Hematopoietic multipotent progenitor cell treated with erythropoietin and hydrocortisone succinate and interleukin-3 and kit ligand, for 8 days (in vitro differentiated cells): ENCODE measurements at regions not wholly inside any gene's neighbourhood (a gene's known extent, or its start where the extent isn't known, plus 50 kb on each side); places are given as distances from the start of the nearest gene placed in this dataset.
"Not testable (repeated sequence)": the region's sequence is repeated elsewhere in the genome, so short reads cannot be mapped to it uniquely, and the experiment has no call there.

ENCODE experiments used
- DNase-seq: peaks from one replicate; pipeline ENCODE4 v3.0.0-alpha.2; 2015

DNA sequence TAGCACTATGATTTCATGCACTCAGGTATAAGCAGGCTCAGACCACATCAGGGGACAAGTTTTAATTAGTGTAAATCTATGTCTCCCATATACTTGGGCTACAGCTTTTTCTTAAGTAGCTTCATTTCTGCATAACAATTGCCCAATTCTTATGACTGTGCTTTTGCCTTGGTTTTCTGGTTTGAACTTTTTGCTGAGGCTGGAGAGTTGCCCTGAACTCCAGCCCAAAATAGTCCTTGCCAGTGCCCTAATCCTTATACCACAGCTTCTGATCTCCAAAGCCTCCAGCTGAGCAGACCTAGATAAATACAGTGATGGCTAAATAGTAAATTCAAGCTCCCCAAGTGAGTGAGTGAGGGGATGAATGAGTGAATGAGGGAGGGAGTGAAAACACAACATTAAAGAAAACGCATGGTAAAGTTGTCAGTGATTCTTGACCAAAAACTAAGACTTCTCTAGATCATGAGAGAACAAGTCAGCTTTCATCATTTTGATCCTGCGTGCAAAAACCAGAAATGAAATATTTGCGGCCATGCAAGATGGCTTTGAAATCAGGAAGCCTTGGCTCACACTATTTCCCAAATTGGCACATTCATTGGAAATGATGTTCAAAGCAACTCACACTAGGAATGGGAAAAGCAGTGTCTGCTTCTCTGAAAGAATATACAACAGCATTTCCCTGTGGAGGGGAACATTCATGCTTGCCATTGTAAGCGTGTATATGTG, 437.1 kb upstream of the CTSO start:
- DNase-seq = no peak

DNA sequence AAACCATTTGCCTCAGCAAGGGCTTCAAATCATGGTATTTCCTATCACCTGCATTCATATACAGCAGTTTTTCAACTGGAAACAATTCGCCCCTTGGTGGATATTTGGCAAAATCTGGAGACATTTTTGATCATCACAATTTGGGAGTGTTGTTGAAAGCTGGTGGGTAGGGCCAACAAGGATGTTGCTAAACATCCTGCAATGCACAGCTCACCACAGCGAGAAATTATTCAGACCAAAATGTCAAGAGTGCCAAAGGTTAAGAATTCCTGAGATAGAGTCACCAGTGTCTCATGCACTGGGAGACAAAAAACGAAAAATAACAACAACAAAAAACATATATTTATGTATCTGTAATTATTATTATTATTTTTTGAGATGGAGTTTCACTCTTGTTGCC, 435.2 kb upstream of the CTSO start:
- no peak for DNase-seq

DNA sequence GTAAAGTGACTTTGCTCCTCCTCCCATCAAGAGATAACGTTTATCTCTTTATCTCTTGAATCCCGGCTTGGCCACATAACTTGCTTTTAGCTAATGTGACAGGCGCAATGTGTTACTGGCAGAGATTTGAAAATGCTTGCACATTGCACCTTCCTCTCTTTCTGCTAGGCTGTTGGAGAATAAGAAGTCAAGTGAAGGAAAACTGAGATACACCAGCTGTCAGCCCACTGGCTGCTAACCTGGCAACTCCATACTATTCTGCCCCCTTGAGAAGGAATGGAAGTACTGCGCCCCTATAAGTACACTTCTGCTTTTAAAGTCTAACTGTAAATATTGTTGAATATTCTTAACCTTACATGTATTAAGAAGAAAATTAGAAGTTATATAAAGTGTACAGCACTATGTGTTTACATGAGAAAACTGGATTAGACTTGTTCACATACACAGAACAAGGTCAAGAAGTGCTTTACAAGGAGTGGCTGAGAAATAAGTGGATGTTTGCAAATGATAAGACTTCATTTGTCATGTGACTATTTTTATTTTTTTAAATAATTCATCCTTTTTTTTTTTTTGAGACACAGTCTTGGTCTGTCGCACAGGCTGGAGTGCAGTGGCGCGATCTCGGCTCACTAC, 424.5 kb upstream of the CTSO start:
- peak; percentile 16 for DNase-seq

DNA sequence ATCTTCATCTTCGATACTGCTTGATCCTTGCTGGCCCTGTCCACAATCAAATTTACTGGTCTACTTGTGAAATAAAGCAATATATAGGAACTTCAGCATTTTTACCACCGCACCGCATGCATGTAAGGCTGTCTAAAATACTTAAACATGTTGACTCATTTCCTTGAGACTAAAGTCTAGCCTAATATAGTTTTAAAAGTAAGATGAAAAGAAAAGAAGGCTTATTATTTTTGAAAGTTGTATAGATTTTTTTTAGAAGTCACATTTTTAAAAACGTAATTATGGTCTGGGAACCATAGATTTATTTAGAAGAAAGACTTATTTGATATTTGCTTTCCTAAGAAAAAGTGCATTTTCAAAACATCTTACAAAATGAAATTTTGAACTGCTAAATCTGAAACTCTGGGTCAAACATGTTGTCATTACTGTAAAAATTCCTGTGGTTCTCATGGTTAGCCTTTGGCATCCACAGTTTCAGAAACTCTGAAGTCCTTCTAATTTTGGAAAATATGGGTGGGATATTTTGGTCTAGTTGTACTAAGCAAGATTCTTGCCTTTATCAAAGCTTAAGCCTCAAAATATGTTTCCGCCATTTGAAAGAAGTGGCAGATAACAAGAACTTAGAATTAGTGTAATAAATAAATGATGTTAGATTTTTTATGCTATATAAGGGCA, 423.5 kb upstream of the CTSO start:
- no peak for DNase-seq

DNA sequence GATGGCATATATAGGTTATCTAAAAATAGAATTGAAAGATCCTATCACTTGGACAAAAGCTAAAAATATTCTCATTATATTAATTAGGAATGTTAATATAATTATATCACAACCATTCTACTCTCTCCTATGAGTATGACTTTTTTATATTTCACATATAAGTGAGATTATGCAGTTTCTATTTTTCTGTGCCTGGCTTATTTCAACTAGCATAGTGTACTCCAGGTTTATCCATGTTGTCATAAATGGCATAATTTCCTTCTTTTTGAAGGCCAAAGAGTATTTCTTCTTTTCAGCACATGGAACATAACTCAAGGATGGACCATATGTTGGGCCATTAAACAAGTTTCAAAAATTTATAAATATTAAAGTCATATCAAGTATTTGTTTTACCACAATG, 421.2 kb upstream of the CTSO start:
- DNase-seq = no peak

DNA sequence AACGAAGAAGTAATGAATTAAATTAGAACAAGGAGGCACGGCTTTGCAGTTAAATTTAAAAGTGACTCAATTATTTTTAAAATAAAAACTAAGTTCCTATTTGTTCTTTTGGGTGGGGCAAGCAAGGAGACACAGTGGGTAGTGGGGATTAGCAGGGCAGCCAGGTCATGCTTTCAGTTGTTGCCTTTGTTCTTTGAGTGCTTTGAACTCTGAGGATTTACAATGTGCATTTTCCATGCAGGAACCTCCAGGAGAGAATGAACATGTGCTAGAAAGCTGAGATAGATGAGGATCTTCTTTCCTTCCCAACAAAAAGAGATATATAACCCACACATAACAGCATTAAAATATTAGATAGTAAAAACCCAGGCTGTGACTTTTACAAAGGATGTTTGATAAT, 420.4 kb upstream of the CTSO start:
- DNase-seq = no peak

DNA sequence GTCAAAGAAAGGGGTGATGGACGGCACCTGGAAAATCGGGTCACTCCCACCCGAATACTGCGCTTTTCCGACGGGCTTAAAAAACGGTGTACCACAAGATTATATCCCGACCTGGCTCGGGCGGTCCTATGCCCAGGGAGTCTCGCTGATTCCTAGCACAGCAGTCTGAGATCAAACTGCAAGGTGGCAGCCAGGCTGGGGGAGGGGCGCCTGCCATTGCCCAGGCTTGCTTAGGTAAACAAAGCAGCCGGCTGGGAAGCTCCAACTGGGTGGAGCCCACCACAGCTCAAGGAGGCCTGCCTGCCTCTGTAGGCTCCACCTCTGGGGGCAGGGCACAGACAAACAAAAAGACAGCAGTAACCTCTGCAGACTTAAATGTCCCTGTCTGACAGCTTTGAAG, 413.8 kb upstream of the CTSO start:
- not testable (repeated sequence) for DNase-seq

DNA sequence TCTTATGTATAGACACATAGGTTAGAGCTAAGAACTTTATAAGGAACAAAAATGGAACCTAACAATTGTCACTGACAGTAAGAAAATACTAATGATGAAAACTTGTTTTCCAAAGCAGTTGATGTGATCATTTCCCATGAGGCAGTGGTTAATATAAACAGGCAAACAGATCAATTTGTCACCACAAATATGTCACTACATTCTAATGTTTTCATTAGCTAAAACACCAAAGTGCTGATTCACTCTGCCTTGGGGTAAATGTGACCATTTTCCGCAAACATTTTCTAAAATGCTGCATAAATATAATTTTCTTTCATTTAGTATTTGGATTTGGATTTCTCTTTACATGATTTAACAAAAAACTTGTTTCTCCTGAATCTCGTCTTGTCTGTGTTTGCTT, 408.9 kb upstream of the CTSO start:
- no peak for DNase-seq

DNA sequence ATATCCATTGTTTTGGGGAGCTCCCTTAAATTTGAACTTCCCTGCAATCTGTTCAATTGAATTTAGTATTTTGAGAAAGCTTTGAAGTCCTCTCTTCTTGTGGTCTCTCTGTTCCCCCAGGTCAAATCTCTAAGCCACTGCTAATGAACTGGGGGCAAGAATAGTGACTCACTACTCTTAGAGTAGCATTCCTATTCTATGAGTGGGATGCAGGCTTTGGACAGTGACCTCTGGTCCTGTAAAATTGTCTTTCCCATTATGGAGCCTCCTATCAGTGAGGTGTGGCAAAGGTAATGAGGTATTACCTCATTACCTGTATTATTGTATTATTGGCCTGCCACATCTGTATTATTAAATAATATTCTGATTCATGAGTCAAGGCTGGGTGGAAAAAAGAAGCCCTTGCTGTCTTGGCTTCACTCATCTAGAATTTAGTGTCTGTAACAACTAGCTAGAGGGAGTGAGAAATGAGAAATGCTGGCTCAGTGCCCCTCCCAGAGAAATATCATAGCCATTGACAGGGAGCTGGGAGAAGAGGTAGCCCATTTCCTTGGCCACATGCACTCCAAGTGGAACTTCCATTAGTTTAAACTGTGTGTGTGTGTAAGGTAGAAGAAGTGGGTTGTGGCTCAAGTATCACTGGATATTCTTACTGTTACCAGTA, 393.9 kb upstream of the CTSO start:
- DNase-seq = no peak

DNA sequence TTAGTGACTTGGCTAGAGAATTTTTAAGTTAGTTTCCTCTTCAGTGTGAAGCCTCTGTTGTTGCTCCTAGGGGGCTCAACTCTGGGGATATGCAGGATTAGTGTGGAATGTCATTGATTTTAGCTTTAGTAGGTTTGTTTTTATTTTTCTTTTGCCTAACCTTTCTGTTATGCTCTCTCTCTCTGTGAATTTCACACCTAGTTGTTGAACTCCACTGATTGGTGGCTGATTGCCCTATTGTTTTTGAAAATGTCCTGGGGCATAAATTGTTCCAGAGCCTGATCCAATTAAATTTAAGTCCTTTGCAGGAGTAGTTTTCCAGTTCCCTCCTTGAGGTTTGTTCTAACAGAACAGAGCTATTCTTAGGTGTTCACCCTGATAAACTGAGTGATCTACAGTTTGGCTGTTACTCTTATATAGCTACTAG, 393.3 kb upstream of the CTSO start:
- DNase-seq = no peak

DNA sequence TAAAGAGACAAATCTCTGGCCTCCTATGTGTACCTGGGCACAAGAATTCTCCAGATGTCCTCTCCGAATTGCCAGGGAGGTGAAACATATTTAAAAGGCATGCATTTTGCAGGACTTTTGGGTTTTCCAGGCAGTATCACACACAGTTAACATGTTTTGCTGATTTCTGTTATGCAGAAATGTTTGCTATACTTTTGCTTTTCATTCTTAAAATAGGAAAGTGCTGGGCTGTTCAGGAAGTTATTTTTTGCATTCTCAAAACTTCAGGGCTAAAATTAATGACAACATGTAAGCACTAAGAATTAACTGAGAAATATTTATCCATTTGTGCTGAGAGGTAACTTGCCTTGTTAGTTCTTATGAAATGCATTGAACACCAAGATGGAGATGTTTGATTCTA, 390.7 kb upstream of the CTSO start:
- DNase-seq = no peak

DNA sequence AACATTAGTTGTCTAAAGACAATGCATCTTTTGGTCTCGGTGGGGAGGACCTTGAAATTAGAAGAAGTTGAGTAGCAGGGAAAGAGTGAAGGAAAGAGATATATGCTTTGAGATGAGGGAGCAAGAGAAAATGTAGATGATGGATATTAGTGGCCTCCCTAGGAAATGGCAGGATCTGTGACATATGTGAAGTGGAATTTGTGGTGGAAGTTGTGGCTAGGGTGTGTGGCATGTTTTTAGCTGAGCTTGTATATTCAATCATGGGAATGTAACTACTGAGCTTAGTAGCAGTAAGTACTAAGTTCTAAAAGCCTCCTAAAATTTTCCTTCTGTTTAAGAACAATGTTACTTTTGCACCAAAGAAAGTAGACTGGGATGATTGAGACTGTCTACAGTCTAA, 382.8 kb upstream of the CTSO start:
- DNase-seq = no peak

DNA sequence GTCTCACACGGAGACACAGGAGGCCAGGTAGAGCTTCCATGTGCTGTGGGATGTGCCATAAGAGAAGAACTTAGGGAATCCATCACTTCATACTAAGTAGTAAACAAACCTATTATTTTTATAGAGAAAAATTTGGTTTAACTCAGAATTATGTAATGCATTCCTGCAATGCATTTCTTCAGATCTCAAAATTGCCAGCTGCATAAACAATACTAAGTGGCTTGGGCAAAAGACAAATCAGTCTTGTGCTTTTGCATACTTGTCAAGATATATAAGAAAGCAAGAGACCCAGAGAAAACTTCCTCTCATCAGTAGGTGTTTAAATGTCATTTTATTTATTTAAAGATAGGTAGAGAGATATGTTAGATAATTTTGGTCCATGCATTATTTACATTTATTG, 382.1 kb upstream of the CTSO start:
- no peak for DNase-seq

DNA sequence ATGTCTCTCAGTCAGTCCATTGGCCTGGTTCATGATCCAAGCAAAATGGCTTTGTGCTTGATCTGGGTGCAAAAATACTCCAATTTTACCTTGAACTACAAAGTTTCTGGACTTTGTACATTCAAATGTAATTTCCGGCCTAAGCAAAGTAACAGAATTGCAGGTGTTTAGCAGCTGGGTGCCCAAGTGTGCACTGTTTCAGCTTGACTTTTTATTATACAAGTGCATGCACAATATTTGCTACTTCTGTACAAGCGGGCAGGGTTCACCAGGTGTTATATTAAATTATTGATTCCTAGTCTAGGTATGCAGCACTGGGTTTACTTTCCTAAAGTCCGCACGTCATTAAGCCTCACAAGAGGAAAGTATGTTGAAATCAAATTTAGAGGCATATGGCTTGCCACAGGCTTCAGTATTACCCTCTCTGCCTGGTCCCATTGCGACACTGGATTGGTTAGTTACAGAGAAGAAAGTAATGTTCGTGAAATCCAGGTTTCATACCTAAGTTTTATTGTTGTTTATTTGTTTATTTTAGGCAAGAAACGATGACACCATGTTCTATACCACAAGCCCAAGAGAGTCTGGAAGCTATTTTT, 376.9 kb upstream of the CTSO start:
- no peak for DNase-seq

DNA sequence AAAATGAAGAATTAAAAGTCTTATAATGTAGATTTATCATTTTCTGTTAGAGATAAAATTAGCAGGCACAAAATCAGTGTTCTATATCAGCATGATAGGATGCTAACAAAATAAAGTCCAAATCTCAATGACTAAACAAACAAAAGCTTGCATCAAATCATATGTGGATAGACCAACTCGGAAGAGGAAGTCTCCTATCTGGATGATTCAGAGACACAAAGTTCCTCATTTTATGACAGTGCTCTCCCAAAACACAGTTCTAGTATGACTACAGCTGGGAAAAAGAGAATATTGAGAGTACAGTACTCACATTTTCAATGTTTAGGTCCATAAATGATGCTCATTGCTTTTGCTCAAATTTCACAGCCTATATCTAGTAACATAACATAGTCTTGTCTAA, 376.1 kb upstream of the CTSO start:
- no peak for DNase-seq

DNA sequence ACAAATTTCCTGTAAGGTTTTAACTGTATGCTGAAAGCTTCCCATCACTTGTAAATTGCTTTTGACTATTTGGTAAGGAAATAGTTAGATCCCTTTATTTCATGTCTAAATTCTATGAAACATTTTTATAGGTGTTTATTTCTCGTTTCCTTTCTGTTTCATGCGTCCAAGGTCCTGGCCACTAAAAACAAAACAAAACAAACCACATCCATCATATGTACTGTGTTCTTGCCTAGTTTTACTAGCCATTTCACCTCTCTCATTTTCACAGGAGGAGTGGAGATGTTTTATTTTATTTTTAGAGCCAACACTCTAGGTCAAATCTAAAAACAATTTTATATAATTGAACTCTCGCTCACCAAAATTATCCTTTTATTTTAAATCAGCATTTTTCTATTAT, 375.2 kb upstream of the CTSO start:
- DNase-seq = no peak

DNA sequence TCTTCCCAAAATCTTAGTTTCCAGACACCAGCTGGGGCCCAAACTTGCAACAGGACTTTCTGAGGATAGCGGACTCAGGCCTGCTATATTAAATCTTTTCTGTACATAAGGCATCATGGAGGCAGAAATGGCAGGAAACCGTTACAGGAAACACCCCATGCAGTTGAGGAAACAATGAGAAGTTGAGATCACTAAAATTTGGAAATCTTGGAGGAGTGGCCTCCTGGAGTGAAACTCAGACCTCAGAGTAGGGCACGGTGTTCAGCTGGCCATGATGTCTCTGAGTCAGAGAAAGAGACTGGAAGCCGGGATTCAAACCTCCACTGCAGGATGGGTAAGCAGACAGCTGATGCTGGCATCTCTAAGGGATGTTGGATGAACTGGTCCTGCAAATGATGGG, 372.6 kb upstream of the CTSO start:
- DNase-seq = no peak

DNA sequence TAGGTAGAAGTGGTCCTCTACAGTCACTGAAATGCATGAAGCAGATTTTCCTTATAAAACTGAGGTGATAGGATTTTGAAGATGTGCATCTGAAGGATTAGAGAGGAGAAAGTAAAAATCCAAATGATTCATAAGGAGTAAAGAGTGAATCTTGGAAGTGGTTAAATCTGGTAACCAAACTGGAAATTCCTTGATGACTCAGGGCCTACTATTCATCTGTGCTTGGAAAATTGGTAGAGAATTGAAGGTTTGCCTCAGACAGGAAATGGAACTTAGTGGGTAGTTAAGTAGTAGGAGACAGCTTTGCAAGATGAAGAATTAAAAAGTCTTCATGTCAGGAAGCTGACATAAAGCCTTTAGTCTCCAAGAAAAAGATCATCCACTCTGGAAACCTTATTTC, 368.9 kb upstream of the CTSO start:
- no peak for DNase-seq

DNA sequence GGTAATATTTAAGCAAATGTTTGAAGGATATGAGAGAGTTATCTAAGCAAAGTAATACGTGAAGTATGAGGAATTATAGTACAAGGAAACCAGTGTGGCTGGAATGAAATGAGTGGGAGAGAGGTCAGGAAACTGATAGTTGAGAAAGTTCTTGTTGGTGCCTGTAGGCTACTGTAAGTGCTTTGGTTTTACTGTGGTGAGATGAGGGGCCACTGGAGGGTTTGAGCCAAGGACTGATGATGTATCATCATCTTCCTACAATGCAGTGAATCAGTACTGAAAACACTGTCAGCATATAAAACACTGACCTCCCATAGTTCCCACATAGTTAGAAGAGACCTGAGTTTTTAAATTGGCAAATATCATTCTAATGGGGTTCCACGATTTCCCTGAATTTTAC, 367.5 kb upstream of the CTSO start:
- no peak for DNase-seq

DNA sequence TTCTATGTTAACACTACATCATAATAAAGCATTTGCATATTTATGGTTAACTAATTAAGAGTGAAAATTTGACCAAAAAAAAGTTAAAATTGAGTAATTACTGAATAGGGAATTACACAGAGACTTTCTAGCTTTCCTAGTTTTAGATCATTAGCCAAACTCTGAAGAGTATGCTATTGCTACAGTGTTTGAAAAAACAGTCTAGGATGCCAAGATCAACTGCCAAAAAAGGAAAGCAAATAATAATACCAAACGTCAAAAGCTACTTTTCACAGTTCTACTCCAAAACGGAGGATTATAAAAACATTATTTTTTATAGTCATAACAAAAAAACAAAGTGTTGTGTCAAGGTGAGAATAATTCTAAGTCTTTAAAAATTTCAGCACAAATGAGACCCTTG, 359.8 kb upstream of the CTSO start:
- DNase-seq = no peak

DNA sequence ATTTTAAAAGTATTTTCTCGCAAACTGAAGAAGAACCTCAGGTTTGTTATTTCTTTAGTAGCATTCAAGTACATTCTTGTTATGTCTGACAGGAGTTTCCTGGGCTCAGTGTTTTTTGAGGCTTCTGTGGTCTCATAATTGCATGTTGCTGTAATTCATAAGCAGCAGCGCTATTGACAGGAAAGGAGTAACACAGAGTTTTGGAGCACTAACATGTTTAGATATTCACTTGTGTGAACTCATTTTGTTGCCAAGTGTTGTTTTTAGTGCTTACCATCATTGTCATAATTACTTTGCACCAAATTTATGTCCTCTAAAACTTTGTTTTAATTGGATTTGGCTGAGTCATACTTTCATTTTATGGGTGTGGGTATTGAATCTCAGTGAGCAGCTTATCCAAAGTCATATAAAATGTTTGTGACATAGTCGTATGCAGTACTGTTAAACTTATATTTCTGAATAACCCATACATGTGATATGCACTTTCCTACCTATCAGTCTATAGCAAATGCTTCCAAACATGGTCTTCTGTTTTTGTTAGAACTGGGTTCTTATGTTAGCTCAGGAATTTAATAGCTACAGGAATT, 358.7 kb upstream of the CTSO start:
- no peak for DNase-seq

DNA sequence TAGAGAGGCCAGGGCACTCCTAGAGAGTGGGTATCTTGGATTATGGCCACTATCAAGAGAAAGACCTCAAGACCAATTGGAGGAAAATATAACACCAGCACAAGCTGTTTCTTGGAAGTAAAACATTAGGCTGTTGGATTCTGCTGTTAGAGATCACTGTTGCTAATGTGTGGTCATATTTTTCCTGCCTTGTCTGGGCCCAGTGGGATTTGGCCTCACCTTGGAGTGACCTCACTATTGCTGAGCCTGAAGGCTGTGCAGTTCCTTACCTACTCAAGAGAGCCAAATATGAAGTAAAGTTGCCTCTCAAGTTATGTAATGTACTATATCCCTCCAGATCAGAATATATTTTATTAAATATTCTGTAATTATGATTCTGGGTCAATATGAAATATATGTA, 355.4 kb upstream of the CTSO start:
- DNase-seq = no peak

DNA sequence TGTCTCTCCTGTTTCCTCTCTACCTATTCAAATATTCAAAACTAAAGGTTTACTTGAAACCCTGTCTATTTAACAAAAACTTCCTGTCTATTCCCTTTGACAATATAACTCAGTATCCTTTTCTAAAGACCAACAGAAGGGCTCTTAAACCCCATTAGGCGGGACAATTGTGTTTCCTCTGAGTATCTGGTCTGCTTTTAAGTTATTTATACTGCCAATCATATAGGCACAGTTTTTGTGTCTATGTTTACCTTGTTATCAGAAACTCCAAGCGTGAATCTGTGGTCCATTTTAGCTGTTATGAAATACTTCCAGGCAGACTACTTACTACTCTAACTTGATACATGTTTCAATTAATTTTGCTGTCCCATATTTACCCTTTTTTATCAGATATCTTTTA, 350.0 kb upstream of the CTSO start:
- no peak for DNase-seq
